HG03108 (cell line): ENCODE measurements at regions not wholly inside any gene's neighbourhood (a gene's known extent, or its start where the extent isn't known, plus 50 kb on each side); places are given as distances from the start of the nearest gene placed in this dataset.

Experiments
- ATAC-seq: cut with Tn5 transposase; IDR thresholded peaks from one replicate; pipeline ENCODE4 v1.9.1; 2021; ENCODE audit warnings: moderate library complexity; ENCODE audit not compliant: unreplicated experiment

DNA sequence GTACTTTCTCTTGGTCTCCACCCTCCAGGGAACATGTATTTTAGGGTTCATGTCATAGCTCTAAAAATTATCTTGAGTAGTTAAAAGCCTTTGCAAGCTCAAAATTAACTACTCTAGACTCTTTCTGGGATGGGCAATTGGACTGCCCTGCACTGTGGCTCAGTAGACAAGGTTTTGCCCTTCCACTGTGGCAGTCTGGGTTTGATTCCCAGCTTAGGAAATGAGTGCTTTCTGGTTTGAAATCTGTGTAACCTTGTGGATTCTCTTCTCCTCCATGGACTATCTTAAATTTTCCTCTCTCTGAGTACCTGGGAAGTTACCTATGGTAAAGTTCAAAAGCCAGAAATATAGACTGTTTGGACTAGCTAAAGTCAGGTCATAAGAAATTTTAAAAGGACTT lies 94.6 kb upstream of the UST start:
- no peak for ATAC-seq

DNA sequence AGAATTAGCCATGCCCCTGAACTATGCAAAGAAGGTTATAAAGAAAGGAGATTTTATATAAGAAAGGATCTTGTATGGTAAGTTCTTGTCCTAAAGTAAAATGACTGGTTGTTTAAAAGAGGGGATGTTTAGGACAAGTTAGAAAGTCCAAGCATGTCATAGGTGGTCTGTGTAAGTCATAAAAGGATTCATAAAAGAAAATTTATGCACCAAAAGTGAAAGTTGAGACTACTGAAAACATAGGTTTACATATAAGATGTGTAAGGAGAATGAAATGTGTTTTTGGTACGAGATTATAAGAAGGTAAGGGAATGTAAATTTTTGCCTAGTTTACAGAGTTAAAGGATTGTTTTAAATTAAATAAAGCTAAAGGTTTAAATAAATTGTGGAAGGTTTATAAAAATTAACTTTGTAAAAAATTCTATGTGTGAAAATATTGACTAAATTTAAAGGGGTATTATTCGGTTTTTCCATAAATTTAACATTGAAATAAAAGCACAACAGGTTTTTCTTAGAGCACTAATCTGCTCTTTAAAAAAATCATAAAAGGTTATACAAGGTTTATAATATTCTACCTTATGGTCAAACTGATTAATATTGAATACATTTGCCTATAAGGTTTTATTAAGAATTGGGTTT lies 93.6 kb upstream of the UST start:
- no peak for ATAC-seq

DNA sequence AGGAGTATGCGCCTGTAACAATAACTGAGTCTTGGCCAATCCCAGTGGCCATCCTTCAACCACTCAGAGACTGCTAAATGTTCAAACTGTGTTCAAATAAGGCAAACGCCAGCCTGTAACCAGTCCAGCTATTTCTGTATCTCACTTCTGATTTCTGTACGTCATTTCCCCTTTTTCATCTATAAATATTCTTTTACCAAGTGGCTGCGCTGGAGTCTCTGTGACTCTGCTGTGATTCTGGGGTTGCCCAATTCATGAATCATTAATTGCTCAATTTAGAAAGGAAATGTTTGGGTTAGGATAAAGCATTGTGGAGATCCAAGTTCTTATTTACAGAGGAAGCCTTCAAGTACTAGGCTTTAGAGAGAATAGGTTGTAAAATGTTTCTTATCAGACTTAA lies 89.8 kb upstream of the UST start:
- no peak for ATAC-seq

DNA sequence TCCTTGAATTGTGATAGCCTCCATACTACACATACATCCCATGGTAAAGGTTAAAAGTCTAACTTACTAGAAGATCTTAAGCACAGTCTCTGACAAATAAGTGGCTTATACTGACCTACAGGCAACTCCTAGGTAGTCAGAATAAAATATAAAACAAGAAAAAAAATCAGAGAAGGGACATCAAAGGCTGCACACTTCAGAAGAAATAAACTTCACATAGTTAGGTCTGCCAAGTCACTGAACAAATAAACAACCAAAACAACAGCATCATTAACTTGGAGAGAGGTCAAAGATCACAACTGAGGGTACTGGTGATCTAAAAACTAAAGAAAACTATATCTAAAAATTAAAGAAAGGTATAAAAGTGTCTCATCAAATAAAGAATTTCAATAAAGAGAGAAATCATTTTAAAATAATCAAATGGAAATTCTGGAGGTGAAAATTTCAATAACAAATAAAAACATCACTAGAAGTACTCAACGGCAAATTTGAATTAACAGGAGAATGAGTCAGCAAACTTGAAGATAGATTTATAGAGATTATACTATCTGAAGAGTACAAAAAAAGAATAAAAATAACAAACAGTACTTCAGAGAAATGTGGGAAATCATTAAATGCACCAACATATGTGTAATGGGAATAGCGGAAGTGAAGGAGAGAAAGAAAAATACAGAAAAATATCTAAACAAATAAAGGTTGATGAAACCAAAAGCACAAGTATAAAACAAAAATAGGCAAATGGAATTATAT lies 88.0 kb upstream of the UST start:
- ATAC-seq = no peak

DNA sequence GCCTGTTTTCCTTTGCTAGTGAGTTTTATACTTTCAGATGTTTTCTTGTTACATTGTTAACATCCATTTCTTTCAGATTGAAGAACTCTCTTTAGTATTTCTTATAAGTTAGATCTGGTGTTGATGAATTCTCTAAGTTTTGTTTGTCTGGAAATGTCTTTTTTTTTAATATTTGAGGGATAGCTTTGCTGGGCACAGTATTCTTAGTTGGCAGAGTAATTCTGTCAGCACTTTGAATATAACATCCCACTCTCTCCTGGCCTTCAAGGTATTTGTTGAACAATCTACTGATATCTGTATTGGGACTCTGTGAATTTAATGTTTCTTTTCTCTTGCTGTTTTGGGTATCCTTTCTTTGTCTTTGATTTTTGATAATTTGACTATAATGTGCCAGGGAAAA lies 79.4 kb upstream of the UST start:
- no peak for ATAC-seq

DNA sequence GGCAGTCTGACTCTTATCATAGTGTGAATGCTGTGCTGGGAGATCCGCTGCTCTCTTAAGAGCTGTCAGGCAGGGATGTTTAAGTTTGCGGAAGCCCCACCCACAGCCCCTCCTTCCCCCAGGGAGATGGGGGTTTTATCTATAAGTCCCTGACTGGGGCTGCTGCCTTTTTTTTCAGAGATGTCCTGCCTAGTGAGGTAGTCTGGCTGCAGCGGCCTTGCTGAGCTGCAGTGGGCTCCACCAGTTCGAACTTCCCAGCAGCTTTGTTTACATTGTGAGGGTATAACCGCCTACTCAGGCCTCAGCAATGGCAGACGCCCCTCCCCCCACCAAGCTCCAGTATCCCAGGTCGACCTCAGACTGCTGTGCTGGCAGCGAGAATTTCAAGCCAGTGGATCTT lies 75.7 kb upstream of the UST start:
- ATAC-seq = no peak

DNA sequence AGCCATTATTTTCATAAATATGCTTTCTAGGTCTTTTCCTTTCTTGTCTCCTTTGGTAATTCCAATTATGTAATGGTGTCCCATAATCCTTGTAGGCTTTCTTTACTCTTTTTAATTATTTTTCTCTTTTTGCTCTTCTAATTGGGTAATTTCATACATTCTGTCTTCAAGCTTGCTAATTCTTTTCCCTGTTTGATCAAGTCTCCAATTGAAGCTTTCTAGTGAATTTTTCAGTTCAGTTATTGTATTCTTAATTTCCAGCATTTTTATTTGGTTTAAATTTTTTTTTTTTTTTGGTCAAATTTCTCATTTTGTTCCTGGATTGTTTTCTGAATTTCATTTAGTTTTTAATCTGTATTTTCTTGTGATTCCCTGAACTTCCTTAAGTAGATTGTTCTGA lies 74.9 kb upstream of the UST start:
- no peak for ATAC-seq

DNA sequence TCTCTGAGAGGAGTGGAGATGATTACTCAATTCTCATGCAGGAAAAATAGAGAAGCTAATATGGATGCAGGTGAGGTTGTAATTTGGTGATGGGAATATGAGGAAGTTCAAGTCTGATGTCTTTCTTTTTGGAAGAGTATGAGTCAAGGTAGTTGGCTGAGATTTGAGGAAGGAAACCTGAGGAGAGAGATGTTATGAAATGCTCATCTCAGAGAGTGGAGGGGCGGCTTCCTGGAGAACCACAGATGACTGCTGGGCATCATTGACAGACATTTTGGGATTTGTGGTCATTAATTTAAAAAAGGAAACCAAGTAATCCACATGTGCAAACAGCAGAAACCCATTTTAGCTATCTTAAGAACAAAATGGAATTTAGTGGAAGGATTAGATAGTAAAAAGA lies 72.5 kb upstream of the UST start:
- no peak for ATAC-seq

DNA sequence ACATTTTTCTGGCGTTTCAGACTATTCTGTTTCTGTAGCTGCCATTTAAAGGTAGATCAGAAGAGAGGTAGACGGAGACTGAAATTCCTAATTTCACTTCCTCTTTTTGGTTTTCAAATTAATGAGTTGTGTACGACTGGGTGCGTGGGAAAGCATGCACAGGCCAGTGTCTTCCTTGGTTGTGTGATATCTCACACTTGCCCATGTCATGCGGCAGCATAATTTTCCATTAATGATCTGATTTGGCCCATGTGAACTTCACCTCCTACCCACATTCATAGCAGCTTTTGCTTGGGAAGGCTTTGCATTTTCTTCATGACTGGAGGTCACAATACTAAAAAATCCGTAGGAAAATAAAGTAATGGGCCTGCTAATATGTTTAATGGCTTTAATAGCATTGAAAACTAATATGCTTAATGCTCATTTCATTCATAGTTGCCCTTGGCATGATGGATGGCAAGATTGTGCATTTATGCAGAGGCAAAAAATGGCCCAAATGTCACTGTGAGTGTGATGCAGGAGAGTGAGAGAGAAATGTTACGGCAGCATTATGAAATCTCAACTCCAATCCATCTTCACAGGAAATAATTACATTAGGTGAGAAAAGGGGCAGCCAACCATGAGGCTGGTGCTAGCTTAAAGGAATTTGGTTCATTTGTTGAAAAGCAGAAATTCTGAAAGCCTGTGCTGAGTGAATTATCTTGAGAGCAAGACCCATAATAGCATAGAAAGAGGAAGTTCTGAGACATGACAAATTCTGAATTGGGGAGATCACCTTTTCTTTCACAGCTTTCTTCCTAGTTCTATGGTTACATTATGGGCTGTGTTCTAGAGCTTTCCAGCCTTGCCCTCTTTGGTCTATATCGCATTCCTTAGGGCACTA lies 69.0 kb upstream of the UST start:
- peak; percentile 75 for ATAC-seq

DNA sequence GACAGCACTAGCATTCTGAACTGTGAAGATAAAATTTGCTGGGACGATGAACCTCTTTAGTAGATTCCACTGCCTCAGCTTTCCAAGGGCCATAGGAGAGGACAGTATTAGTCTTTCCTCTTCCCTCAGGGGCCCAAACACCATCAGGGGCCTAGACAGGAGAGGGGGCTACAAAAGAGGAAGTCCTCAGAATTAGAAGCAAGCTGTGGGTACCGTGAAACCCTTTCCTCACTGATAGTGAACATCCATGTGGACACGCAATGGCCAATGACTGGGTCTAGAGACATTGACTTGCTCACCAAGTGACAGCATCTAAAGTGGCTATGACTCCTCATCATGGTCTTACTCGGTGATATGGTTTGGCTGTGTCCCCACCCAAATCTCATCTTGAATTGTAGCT lies 68.1 kb upstream of the UST start:
- ATAC-seq = no peak

DNA sequence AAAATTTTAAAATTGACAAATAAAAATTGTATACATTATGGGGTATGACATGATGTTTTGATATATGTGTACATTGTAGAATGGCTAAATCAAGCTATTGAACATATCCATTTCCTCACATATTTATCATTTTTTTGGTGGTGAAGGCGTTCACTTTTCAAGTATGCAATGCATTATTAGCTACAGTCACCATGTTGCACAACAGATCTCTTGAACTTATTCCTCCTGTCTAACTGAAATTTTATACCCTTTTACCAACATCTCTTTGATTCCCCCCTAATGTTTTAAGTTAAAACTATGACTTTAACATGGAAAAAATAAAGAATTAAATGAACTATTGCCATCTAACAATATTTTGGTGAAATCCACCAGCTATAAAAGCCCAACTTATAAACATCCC lies 65.2 kb upstream of the UST start:
- ATAC-seq = no peak

DNA sequence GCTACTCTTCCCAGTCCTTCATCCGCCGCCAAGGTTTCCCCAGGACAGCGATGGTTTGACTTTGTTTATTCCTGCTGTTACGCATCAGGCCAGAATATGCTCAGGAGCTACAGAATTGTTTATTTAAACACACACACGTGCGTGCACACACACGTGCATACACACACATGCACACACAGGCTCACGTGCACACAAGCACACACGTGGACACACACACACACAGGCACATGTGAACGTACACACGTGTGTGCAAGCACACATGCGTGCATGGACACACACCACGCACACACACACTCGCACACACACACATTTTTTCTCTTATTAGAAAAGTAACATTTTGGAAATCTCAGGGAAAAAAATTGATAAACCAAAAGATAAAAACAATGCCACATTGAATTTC lies 64.6 kb upstream of the UST start:
- no peak for ATAC-seq

DNA sequence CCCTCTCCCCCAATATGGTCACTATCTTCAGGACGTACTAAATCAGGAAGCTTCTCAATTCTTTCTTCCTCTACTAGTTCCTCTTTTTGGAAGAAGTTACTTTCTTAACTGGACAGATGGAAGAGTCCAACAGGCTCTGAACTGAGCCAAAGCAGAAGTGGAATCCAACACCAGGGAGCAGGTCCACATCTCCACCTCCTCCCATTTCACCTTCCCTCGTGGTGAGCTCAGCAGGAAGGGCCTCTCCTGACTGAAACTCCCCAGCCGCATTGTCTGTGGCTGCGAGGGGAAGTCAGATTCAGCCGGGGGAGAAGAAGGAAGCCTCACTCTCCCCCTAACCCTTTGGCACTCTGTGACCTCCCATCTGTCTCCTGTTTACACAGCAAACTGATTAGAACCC lies 63.8 kb upstream of the UST start:
- no peak for ATAC-seq

DNA sequence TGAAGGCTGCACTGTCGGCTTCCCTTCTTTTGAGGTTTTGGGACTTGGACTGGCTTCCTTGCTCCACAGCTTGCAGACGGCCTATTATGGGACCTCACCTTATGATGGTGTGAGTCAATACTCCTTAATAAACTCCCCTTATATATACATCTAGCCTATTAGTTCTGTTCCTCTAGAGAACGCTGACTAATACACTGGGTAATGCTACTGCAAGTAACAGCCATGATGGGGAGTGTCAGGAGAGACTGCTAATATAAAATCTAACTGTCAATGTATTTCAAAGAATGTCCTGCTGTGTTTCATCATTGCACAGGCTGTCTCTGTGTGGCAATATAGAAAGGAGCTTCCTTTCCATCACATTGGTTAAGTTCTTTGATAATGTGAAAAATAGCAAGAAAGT lies 57.7 kb upstream of the UST start:
- ATAC-seq = no peak

DNA sequence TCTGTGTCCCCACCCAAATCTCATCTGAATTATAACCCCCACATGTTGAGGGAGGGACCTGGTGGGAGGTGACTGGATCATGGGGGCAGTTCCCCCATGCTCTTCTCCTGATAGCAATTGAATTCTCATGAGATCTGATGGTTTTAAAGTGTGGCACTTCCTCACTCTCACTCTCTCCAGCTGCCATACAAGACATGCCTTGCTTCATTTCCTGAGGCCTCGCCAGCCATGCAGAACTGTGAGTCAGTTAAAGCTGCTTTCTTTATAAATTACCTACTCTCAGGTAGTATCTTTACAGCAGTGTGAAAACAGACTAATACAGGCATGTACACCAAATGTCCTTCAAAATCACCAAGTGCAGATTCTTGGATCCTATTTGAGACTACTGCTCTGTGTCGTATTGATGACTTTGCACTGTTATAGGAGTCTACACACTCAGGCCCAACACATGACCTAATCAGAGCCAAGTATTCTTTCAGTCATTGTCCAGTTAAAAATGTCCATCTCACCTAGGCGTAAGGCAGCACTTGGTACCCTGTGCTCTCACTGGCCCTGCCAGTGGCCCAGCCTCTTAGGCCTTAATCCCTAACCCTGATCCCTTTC lies 52.8 kb upstream of the UST start:
- no peak for ATAC-seq
